KMS-11 (cell line): ENCODE measurements at regions not wholly inside any gene's neighbourhood (a gene's known extent, or its start where the extent isn't known, plus 50 kb on each side); places are given as distances from the start of the nearest gene placed in this dataset.
"Not testable (repeated sequence)": the region's sequence is repeated elsewhere in the genome, so short reads cannot be mapped to it uniquely, and the experiment has no call there.

Experiments
- H2AFZ ChIP-seq: fragments of 200-600 bp; sonication (generic); 2 replicates; pipeline ENCODE4 v1.6.1; 2016; ENCODE audit warnings: antibody characterized with exemption, mixed run types, low read depth
- H3K27ac ChIP-seq: fragments of 200-600 bp; sonication (generic); 2 replicates; pipeline ENCODE4 v1.6.1; 2016; ENCODE audit warnings: mild to moderate bottlenecking, mixed run types
- H3K27me3 ChIP-seq: fragments of 200-600 bp; sonication (generic); 2 replicates; pipeline ENCODE4 v1.6.1; 2017; ENCODE audit warnings: mild to moderate bottlenecking, low read depth, mixed run types, moderate library complexity; ENCODE audit not compliant: insufficient read depth
- H3K36me3 ChIP-seq: fragments of 200-600 bp; sonication (generic); 2 replicates; pipeline ENCODE4 v1.6.1; 2017; ENCODE audit warnings: mild to moderate bottlenecking, mixed run types; ENCODE audit not compliant: insufficient read depth
- H3K4me1 ChIP-seq: fragments of 200-600 bp; sonication (generic); 2 replicates; pipeline ENCODE4 v1.6.1; 2016; ENCODE audit warnings: mild to moderate bottlenecking, low read depth, mixed run types; ENCODE audit not compliant: poor library complexity, severe bottlenecking
- H3K4me2 ChIP-seq: fragments of 200-600 bp; sonication (generic); 2 replicates; pipeline ENCODE4 v1.7.0; 2016; ENCODE audit warnings: mild to moderate bottlenecking, mixed run types
- H3K4me3 ChIP-seq: fragments of 200-600 bp; sonication (generic); IDR thresholded peaks from 2 replicates; pipeline ENCODE4 v1.6.1; 2017; ENCODE audit warnings: low read depth, low read length, mixed read lengths; ENCODE audit not compliant: insufficient read depth
- H3K79me2 ChIP-seq: fragments of 200-600 bp; sonication (generic); 2 replicates; pipeline ENCODE4 v1.6.1; 2016; ENCODE audit warnings: low read depth, mixed run types; ENCODE audit not compliant: insufficient read depth
- H3K9ac ChIP-seq: fragments of 200-600 bp; sonication (generic); 2 replicates; pipeline ENCODE4 v1.6.1; 2016; ENCODE audit warnings: mild to moderate bottlenecking, mixed run types
- H4K20me1 ChIP-seq: fragments of 200-600 bp; sonication (generic); 2 replicates; pipeline ENCODE4 v1.6.1; 2016; ENCODE audit warnings: mild to moderate bottlenecking, mixed run types; ENCODE audit not compliant: insufficient read depth
- TF ChIP-seq, protein P1 (sequence below): fragments of 200-600 bp; sonication (generic); conservative IDR thresholded peaks from 2 replicates; pipeline ENCODE4 v1.6.1; 2017; ENCODE audit warnings: low read depth, mild to moderate bottlenecking, antibody characterized with exemption, low read length, moderate library complexity, mixed read lengths

DNA sequence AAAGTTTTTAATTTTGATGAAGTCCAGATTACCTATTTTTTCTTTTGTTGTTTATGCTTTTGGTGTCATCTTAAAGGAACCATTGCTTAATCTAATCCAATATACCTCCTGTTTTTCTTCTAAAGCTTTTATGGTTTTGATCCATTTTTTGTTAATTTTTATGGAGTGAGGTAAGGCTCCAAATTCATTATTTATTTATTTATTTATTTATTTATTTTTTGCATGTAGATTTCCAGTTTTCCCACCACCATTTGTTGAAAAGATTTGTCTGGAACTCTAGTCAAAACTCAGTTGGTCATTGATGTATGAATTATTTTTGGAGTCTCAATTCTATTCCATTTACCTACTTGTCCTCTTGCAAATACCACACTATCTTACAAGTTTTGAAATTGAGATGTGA is 99.4 kb upstream of the RBMS1 start:
- TF ChIP-seq, protein P1, sequence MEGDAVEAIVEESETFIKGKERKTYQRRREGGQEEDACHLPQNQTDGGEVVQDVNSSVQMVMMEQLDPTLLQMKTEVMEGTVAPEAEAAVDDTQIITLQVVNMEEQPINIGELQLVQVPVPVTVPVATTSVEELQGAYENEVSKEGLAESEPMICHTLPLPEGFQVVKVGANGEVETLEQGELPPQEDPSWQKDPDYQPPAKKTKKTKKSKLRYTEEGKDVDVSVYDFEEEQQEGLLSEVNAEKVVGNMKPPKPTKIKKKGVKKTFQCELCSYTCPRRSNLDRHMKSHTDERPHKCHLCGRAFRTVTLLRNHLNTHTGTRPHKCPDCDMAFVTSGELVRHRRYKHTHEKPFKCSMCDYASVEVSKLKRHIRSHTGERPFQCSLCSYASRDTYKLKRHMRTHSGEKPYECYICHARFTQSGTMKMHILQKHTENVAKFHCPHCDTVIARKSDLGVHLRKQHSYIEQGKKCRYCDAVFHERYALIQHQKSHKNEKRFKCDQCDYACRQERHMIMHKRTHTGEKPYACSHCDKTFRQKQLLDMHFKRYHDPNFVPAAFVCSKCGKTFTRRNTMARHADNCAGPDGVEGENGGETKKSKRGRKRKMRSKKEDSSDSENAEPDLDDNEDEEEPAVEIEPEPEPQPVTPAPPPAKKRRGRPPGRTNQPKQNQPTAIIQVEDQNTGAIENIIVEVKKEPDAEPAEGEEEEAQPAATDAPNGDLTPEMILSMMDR, result no peak

DNA sequence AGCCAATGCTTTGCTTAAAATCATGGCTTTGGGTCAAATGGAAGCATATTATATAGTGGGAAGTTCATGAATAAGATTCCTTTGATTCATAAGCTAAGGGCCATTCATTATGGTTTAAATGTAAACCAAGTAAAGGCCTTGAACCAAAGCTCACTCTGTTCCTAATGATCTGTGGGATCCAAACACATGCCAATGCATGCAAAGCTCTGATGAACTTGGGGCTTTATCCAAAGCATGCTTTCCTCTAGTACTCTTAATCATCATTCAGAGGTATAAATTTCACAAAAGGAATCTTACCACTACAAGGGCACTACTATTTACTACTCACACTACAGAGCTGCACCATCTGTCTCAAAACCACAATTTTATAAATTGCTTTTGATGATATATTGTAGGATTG is 102.8 kb upstream of the RBMS1 start:
- no peak overlapping the region for H3K4me3 ChIP-seq
- H2AFZ ChIP-seq, result no peak overlapping the region
- no peaks in the 10 kb centered on the region for H4K20me1 ChIP-seq
- no peak overlapping the region for H3K27ac ChIP-seq
- no peaks in the 10 kb centered on the region for H3K27me3 ChIP-seq
- no peaks in the 10 kb centered on the region for H3K36me3 ChIP-seq
- TF ChIP-seq, protein P1, result no peak
- no peaks in the 10 kb centered on the region for H3K4me1 ChIP-seq
- H3K4me2 ChIP-seq, result no peak overlapping the region
- H3K79me2 ChIP-seq, result no peaks in the 10 kb centered on the region
- no peak overlapping the region for H3K9ac ChIP-seq

More for the DNA sequence above, 99.4 kb upstream of the RBMS1 start:
- Histone ChIP-seq H3K27ac (no peak overlapping the region), H3K4me1 (no peaks in the 10 kb centered on the region), H3K4me3 (no peak overlapping the region), H3K9ac (no peak overlapping the region), H3K79me2 (no peaks in the 10 kb centered on the region), H3K36me3 (no peaks in the 10 kb centered on the region), H3K4me2 (no peak overlapping the region), H4K20me1 (no peaks in the 10 kb centered on the region), H2AFZ (no peak overlapping the region), H3K27me3 (no peaks in the 10 kb centered on the region)

- not testable (repeated sequence) for H3K27me3 ChIP-seq, H3K4me3 ChIP-seq, H2AFZ ChIP-seq, H3K4me2 ChIP-seq, H3K4me1 ChIP-seq, H3K79me2 ChIP-seq, H3K36me3 ChIP-seq, H4K20me1 ChIP-seq, H3K9ac ChIP-seq, H3K27ac ChIP-seq
Measured at GRCh38 chr2:160600437-160600836, 106.8 kb upstream of the RBMS1 start.

- Histone ChIP-seq H3K36me3 (no peaks in the 10 kb centered on the region), H3K4me3 (no peak overlapping the region), H3K4me2 (no peak overlapping the region)
Measured at GRCh38 chr2:160602073-160602472, 108.5 kb upstream of the RBMS1 start.

GRCh38 chr2:160603771-160604510 is 110.3 kb upstream of the RBMS1 start:
- no peaks in the 10 kb centered on the region for H3K27me3 ChIP-seq
- H3K4me1 ChIP-seq, result no peaks in the 10 kb centered on the region
- H3K27ac ChIP-seq, result no peak overlapping the region
- no peaks in the 10 kb centered on the region for H3K36me3 ChIP-seq
- H3K4me2 ChIP-seq, result no peak overlapping the region
- H3K4me3 ChIP-seq, result no peak overlapping the region
- no peak overlapping the region for H2AFZ ChIP-seq
- H4K20me1 ChIP-seq, result no peaks in the 10 kb centered on the region
- no peak overlapping the region for H3K9ac ChIP-seq
- H3K79me2 ChIP-seq, result no peaks in the 10 kb centered on the region
- TF ChIP-seq, protein P1, result no peak

More at GRCh38 chr2:160602073-160602472, 108.5 kb upstream of the RBMS1 start:
- TF ChIP-seq, protein P1, result no peak
- Histone ChIP-seq H3K4me1 (no peaks in the 10 kb centered on the region), H3K9ac (no peak overlapping the region), H4K20me1 (no peaks in the 10 kb centered on the region), H2AFZ (no peak overlapping the region), H3K79me2 (no peaks in the 10 kb centered on the region), H3K27me3 (no peaks in the 10 kb centered on the region), H3K27ac (no peak overlapping the region)
